ACC112 (cell line): ENCODE measurements at regions not wholly inside any gene's neighbourhood (a gene's known extent, or its start where the extent isn't known, plus 50 kb on each side); places are given as distances from the start of the nearest gene placed in this dataset.

Experiments used
- H2AFZ ChIP-seq: fragments of 200-600 bp; sonication (generic); one replicate; pipeline ENCODE4 v1.6.0; 2017; ENCODE audit warnings: antibody characterized with exemption, low read length; ENCODE audit not compliant: unreplicated experiment
- H3K27ac ChIP-seq: fragments of 200-600 bp; sonication (generic); 2 replicates; pipeline ENCODE4 v1.5.1; 2014; ENCODE audit warnings: low read depth, mild to moderate bottlenecking, antibody characterized with exemption, low read length, moderate library complexity
- H3K27me3 ChIP-seq: fragments of 200-600 bp; sonication (generic); 2 replicates; pipeline ENCODE4 v1.6.1; 2014; ENCODE audit warnings: mild to moderate bottlenecking, antibody characterized with exemption, low read length, moderate library complexity, mixed read lengths; ENCODE audit not compliant: insufficient read depth
- H3K36me3 ChIP-seq: fragments of 200-600 bp; sonication (generic); 2 replicates; pipeline ENCODE4 v1.6.1; 2016; ENCODE audit warnings: mild to moderate bottlenecking, antibody characterized with exemption, low read length, moderate library complexity, mixed read lengths; ENCODE audit not compliant: insufficient read depth
- H3K4me1 ChIP-seq: fragments of 200-600 bp; sonication (generic); one replicate; pipeline ENCODE4 v1.6.1; 2016; ENCODE audit warnings: low read length, mixed read lengths; ENCODE audit not compliant: insufficient read depth, unreplicated experiment, control insufficient read depth
- H3K4me3 ChIP-seq: fragments of 200-600 bp; sonication (generic); 2 replicates; pipeline ENCODE4 v1.5.1; 2014; ENCODE audit warnings: mild to moderate bottlenecking, low read depth, low read length
- H3K79me2 ChIP-seq: fragments of 200-600 bp; sonication (generic); one replicate; pipeline ENCODE4 v1.6.0; 2016; ENCODE audit warnings: low read length; ENCODE audit not compliant: control insufficient read depth, unreplicated experiment, insufficient read depth

- no peaks in the 10 kb centered on the region for H3K36me3 ChIP-seq
- no peaks in the 10 kb centered on the region for H3K4me1 ChIP-seq
- no peak overlapping the region for H3K27ac ChIP-seq
- no peak overlapping the region for H2AFZ ChIP-seq
- H3K27me3 ChIP-seq, result peaks cover 90% of the 10 kb centered on the region
- no peaks in the 10 kb centered on the region for H3K79me2 ChIP-seq
- H3K4me3 ChIP-seq, result no peak overlapping the region
Measured at GRCh38 chr1:62952596-62952995, 168.7 kb downstream of the ATG4C start.

- Histone ChIP-seq H3K4me3 (no peak overlapping the region), H3K27ac (no peak overlapping the region), H2AFZ (no peak overlapping the region), H3K79me2 (no peaks in the 10 kb centered on the region), H3K4me1 (no peaks in the 10 kb centered on the region), H3K27me3 (peaks cover 96% of the 10 kb centered on the region), H3K36me3 (no peaks in the 10 kb centered on the region)
Measured at GRCh38 chr1:62953633-62954032, 169.7 kb downstream of the ATG4C start.

GRCh38 chr1:62954758-62955157, 170.8 kb downstream of the ATG4C start:
- no peaks in the 10 kb centered on the region for H3K36me3 ChIP-seq
- H3K79me2 ChIP-seq, result no peaks in the 10 kb centered on the region
- H2AFZ ChIP-seq, result no peak overlapping the region
- no peaks in the 10 kb centered on the region for H3K4me1 ChIP-seq
- no peak overlapping the region for H3K4me3 ChIP-seq
- peaks cover 85% of the 10 kb centered on the region for H3K27me3 ChIP-seq
- H3K27ac ChIP-seq, result no peak overlapping the region

GRCh38 chr1:62955666-62956065, 171.7 kb downstream of the ATG4C start:
- Histone ChIP-seq H3K4me3 (no peak overlapping the region), H3K27ac (no peak overlapping the region), H2AFZ (no peak overlapping the region), H3K4me1 (no peaks in the 10 kb centered on the region), H3K36me3 (no peaks in the 10 kb centered on the region), H3K79me2 (no peaks in the 10 kb centered on the region), H3K27me3 (peaks cover 78% of the 10 kb centered on the region)

GRCh38 chr1:62962014-62962812, 178.3 kb downstream of the ATG4C start:
- H2AFZ ChIP-seq, result no peak overlapping the region
- no peak overlapping the region for H3K4me3 ChIP-seq
- peaks cover 27% of the 10 kb centered on the region for H3K27me3 ChIP-seq
- no peak overlapping the region for H3K27ac ChIP-seq
- H3K36me3 ChIP-seq, result no peaks in the 10 kb centered on the region
- no peaks in the 10 kb centered on the region for H3K4me1 ChIP-seq
- H3K79me2 ChIP-seq, result no peaks in the 10 kb centered on the region

GRCh38 chr1:62962901-62963776, 179.2 kb downstream of the ATG4C start:
- Histone ChIP-seq H2AFZ (no peak overlapping the region), H3K27ac (no peak overlapping the region), H3K4me3 (no peak overlapping the region), H3K36me3 (no peaks in the 10 kb centered on the region), H3K4me1 (no peaks in the 10 kb centered on the region), H3K79me2 (no peaks in the 10 kb centered on the region), H3K27me3 (peaks cover 18% of the 10 kb centered on the region)

- H2AFZ ChIP-seq, result no peak overlapping the region
- no peaks in the 10 kb centered on the region for H3K4me1 ChIP-seq
- H3K79me2 ChIP-seq, result no peaks in the 10 kb centered on the region
- H3K27ac ChIP-seq, result no peak overlapping the region
- H3K36me3 ChIP-seq, result no peaks in the 10 kb centered on the region
- no peak overlapping the region for H3K4me3 ChIP-seq
- H3K27me3 ChIP-seq, result peaks cover 13% of the 10 kb centered on the region
Measured at GRCh38 chr1:62964141-62964540, 180.2 kb downstream of the ATG4C start.

- no peaks in the 10 kb centered on the region for H3K79me2 ChIP-seq
- peaks cover 1% of the 10 kb centered on the region; the same call in 1 of the 2 replicates for H3K27me3 ChIP-seq
- no peaks in the 10 kb centered on the region for H3K4me1 ChIP-seq
- H2AFZ ChIP-seq, result no peak overlapping the region
- H3K27ac ChIP-seq, result no peak overlapping the region
- no peak overlapping the region for H3K4me3 ChIP-seq
- no peaks in the 10 kb centered on the region for H3K36me3 ChIP-seq
Measured at GRCh38 chr1:62967031-62967430, 183.1 kb downstream of the ATG4C start.

- Histone ChIP-seq H3K79me2 (no peaks in the 10 kb centered on the region), H3K36me3 (no peaks in the 10 kb centered on the region), H3K27me3 (peaks cover 70% of the 10 kb centered on the region), H2AFZ (no peak overlapping the region), H3K27ac (no peak overlapping the region), H3K4me1 (no peaks in the 10 kb centered on the region), H3K4me3 (no peak overlapping the region)
Measured at GRCh38 chr1:62977366-62977765, 193.4 kb downstream of the ATG4C start.

GRCh38 chr1:62978741-62979140, 194.8 kb downstream of the ATG4C start:
- Histone ChIP-seq H3K4me1 (no peaks in the 10 kb centered on the region), H3K27ac (no peak overlapping the region), H2AFZ (no peak overlapping the region), H3K79me2 (no peaks in the 10 kb centered on the region), H3K4me3 (no peak overlapping the region), H3K36me3 (no peaks in the 10 kb centered on the region), H3K27me3 (peaks cover 74% of the 10 kb centered on the region)
